ENCODE measurements at regions not wholly inside any gene's neighbourhood (a gene's known extent, or its start where the extent isn't known, plus 50 kb on each side); places are given as distances from the start of the nearest gene placed in this dataset.

- no CpG with 5 or more reads among the region's 1 CpG for WGBS (ENCODE audit: insufficient coverage)
- no peak overlapping the region for H3K27ac ChIP-seq (ENCODE audit: low read depth, low read length)
- no peaks in the 10 kb centered on the region for H3K9me3 ChIP-seq (ENCODE audit: control insufficient read depth, insufficient read depth, low read length)
- no peaks in the 10 kb centered on the region for H3K36me3 ChIP-seq (ENCODE audit: control insufficient read depth, insufficient read depth, low read length)
- no peaks in the 10 kb centered on the region for H3K27me3 ChIP-seq (ENCODE audit: control insufficient read depth, insufficient read depth, low read length)
- no peak overlapping the region for H3K4me3 ChIP-seq (ENCODE audit: low read depth, low read length)
- DNase-seq (ENCODE audit: low read depth in 4 of 6, low spot score in 6 of 6), result no peak
- no peaks in the 10 kb centered on the region for H3K4me1 ChIP-seq (ENCODE audit: control insufficient read depth, insufficient read depth, low read length)
Measured at GRCh38 chr13:97520061-97520460, 86.1 kb downstream of the RAP2A start.

DNA sequence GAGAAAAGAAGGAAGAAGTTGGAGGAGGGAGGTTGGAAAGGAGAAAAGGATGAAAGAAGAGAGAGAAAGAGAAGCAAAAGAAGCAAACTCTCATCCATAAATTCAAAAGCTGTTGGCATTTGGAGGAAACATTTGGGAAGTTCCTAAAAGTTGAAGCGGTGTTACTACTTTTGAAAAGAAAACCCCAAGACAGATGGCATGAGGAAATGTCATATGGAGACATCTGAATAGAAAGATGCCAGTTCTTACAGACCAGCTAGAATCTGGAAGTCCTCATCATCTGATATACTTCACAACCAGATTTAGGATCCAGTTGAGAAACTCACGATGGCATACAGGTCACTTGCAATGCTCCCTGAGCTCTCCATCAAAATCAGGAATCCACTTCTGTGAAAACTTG is 86.9 kb downstream of the RAP2A start:
- Histone ChIP-seq H3K9me3 (ENCODE audit: control insufficient read depth, insufficient read depth, low read length) (no peaks in the 10 kb centered on the region), H3K4me1 (ENCODE audit: control insufficient read depth, insufficient read depth, low read length) (no peaks in the 10 kb centered on the region), H3K27me3 (ENCODE audit: control insufficient read depth, insufficient read depth, low read length) (no peaks in the 10 kb centered on the region), H3K27ac (ENCODE audit: low read depth, low read length) (no peak overlapping the region), H3K36me3 (ENCODE audit: control insufficient read depth, insufficient read depth, low read length) (no peaks in the 10 kb centered on the region), H3K4me3 (ENCODE audit: low read depth, low read length) (no peak overlapping the region)
- WGBS (ENCODE audit: insufficient coverage), result 100% methylated on average over 1 of the region's 2 CpGs
- DNase-seq (ENCODE audit: low read depth in 4 of 6, low spot score in 6 of 6), result peak in 1 of 6 donors; percentile 90

DNA sequence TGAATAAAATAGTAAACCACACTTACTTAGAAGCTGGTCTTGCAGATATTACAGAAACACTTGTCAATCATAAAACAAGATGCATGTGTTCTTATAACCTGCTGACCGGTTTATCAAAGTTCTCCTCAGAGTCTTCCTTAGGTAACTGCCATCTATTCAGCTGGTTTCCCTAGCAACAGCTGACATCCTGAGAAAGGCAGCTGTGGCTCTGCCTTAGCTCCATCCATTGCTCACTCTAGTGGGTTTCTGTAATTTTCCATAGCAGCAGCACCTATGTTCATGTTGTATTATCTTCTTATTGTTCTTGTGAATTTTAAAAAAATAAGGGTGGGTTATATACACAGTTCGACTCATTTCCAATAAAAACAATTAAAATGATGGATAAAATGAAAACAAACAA is 87.8 kb downstream of the RAP2A start:
- Histone ChIP-seq H3K9me3 (ENCODE audit: control insufficient read depth, insufficient read depth, low read length) (no peaks in the 10 kb centered on the region), H3K4me3 (ENCODE audit: low read depth, low read length) (no peak overlapping the region), H3K4me1 (ENCODE audit: control insufficient read depth, insufficient read depth, low read length) (no peaks in the 10 kb centered on the region), H3K36me3 (ENCODE audit: control insufficient read depth, insufficient read depth, low read length) (no peaks in the 10 kb centered on the region), H3K27me3 (ENCODE audit: control insufficient read depth, insufficient read depth, low read length) (no peaks in the 10 kb centered on the region), H3K27ac (ENCODE audit: low read depth, low read length) (no peak overlapping the region)
- WGBS (ENCODE audit: insufficient coverage), result 36% methylated on average over 1 of the region's 2 CpGs
- peak in 3 of 6 donors; percentile 33 to 85 (median 35) for DNase-seq (ENCODE audit: low read depth in 4 of 6, low spot score in 6 of 6)

GRCh38 chr13:97522243-97522642 is 88.3 kb downstream of the RAP2A start:
- Histone ChIP-seq H3K4me1 (ENCODE audit: control insufficient read depth, insufficient read depth, low read length) (no peaks in the 10 kb centered on the region), H3K4me3 (ENCODE audit: low read depth, low read length) (no peak overlapping the region), H3K27ac (ENCODE audit: low read depth, low read length) (no peak overlapping the region), H3K9me3 (ENCODE audit: control insufficient read depth, insufficient read depth, low read length) (no peaks in the 10 kb centered on the region), H3K36me3 (ENCODE audit: control insufficient read depth, insufficient read depth, low read length) (no peaks in the 10 kb centered on the region), H3K27me3 (ENCODE audit: control insufficient read depth, insufficient read depth, low read length) (no peaks in the 10 kb centered on the region)
- WGBS (ENCODE audit: insufficient coverage), result no CpG with 5 or more reads among the region's 2 CpGs
- no peak for DNase-seq (ENCODE audit: low read depth in 4 of 6, low spot score in 6 of 6)

DNA sequence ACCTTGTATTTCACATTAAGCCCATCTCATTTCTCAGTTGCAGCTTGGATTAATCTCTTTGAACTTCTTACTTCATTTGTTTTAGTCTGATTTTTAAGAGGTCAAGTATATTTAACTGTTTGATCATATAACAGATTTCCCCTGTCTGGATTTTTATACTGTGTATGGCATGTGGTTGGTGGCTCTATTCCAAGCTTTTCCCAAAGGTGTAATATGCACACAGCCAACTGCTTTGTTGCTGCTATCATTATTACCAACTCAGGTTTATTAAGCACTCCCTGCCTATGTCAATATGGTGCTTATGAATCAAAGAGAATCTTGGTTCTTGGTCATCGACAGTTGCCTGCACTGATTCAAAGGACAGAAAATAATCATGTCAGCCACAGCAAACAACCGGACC is 92.6 kb downstream of the RAP2A start:
- no peaks in the 10 kb centered on the region for H3K9me3 ChIP-seq (ENCODE audit: control insufficient read depth, insufficient read depth, low read length)
- H3K27ac ChIP-seq (ENCODE audit: low read depth, low read length), result no peak overlapping the region
- no peaks in the 10 kb centered on the region for H3K36me3 ChIP-seq (ENCODE audit: control insufficient read depth, insufficient read depth, low read length)
- DNase-seq (ENCODE audit: low read depth in 4 of 6, low spot score in 6 of 6), result peak in 1 of 6 donors; percentile 58
- H3K4me1 ChIP-seq (ENCODE audit: control insufficient read depth, insufficient read depth, low read length), result no peaks in the 10 kb centered on the region
- H3K4me3 ChIP-seq (ENCODE audit: low read depth, low read length), result no peak overlapping the region
- no peaks in the 10 kb centered on the region for H3K27me3 ChIP-seq (ENCODE audit: control insufficient read depth, insufficient read depth, low read length)
- no CpG with 5 or more reads among the region's 2 CpGs for WGBS (ENCODE audit: insufficient coverage)

GRCh38 chr13:97528518-97528917 is 94.5 kb downstream of the RAP2A start:
- Histone ChIP-seq H3K27ac (ENCODE audit: low read depth, low read length) (no peak overlapping the region), H3K9me3 (ENCODE audit: control insufficient read depth, insufficient read depth, low read length) (no peaks in the 10 kb centered on the region), H3K4me1 (ENCODE audit: control insufficient read depth, insufficient read depth, low read length) (no peaks in the 10 kb centered on the region), H3K27me3 (ENCODE audit: control insufficient read depth, insufficient read depth, low read length) (no peaks in the 10 kb centered on the region), H3K4me3 (ENCODE audit: low read depth, low read length) (no peak overlapping the region), H3K36me3 (ENCODE audit: control insufficient read depth, insufficient read depth, low read length) (no peaks in the 10 kb centered on the region)
- WGBS (ENCODE audit: insufficient coverage), result 100% methylated on average over 1 of the region's 1 CpG
- no peak for DNase-seq (ENCODE audit: low read depth in 4 of 6, low spot score in 6 of 6)

DNA sequence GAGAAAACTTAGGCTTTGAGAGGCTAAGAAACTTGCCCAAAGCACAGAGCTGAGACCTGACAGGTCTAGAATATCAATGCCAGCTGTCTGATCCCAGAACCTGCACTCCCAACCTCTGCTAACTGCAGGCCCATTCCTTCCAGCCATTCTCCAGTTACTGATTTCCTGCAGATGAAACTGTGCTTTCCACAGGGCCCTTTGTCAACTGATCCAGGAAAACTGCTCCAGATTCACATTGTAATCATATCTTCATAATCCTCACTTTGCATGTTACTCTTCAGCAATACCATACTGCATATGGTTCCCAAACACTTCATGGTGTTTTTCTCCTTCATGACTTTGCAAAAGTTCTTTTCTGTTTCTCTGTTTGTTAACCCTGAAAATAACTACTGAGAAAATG is 100.6 kb downstream of the RAP2A start:
- Histone ChIP-seq H3K9me3 (ENCODE audit: control insufficient read depth, insufficient read depth, low read length) (no peaks in the 10 kb centered on the region), H3K36me3 (ENCODE audit: control insufficient read depth, insufficient read depth, low read length) (no peaks in the 10 kb centered on the region), H3K27me3 (ENCODE audit: control insufficient read depth, insufficient read depth, low read length) (no peaks in the 10 kb centered on the region), H3K4me1 (ENCODE audit: control insufficient read depth, insufficient read depth, low read length) (no peaks in the 10 kb centered on the region), H3K27ac (ENCODE audit: low read depth, low read length) (no peak overlapping the region), H3K4me3 (ENCODE audit: low read depth, low read length) (no peak overlapping the region)
- DNase-seq (ENCODE audit: low read depth in 4 of 6, low spot score in 6 of 6), result no peak

GRCh38 chr13:97535614-97536013 is 101.6 kb downstream of the RAP2A start:
- WGBS (ENCODE audit: insufficient coverage), result no CpG with 5 or more reads among the region's 1 CpG
- Histone ChIP-seq H3K4me3 (ENCODE audit: low read depth, low read length) (no peak overlapping the region), H3K27ac (ENCODE audit: low read depth, low read length) (no peak overlapping the region), H3K4me1 (ENCODE audit: control insufficient read depth, insufficient read depth, low read length) (no peaks in the 10 kb centered on the region), H3K36me3 (ENCODE audit: control insufficient read depth, insufficient read depth, low read length) (no peaks in the 10 kb centered on the region), H3K27me3 (ENCODE audit: control insufficient read depth, insufficient read depth, low read length) (no peaks in the 10 kb centered on the region), H3K9me3 (ENCODE audit: control insufficient read depth, insufficient read depth, low read length) (no peaks in the 10 kb centered on the region)
- DNase-seq (ENCODE audit: low read depth in 4 of 6, low spot score in 6 of 6), result no peak

- Histone ChIP-seq H3K9me3 (ENCODE audit: control insufficient read depth, insufficient read depth, low read length) (no peaks in the 10 kb centered on the region), H3K4me1 (ENCODE audit: control insufficient read depth, insufficient read depth, low read length) (no peaks in the 10 kb centered on the region), H3K27me3 (ENCODE audit: control insufficient read depth, insufficient read depth, low read length) (no peaks in the 10 kb centered on the region), H3K4me3 (ENCODE audit: low read depth, low read length) (no peak overlapping the region), H3K36me3 (ENCODE audit: control insufficient read depth, insufficient read depth, low read length) (no peaks in the 10 kb centered on the region), H3K27ac (ENCODE audit: low read depth, low read length) (no peak overlapping the region)
- no peak for DNase-seq (ENCODE audit: low read depth in 4 of 6, low spot score in 6 of 6)
- no CpG with 5 or more reads among the region's 1 CpG for WGBS (ENCODE audit: insufficient coverage)
Measured at GRCh38 chr13:97537110-97537509, 103.1 kb downstream of the RAP2A start.

GRCh38 chr13:97538203-97538602 is 104.2 kb downstream of the RAP2A start:
- H3K36me3 ChIP-seq (ENCODE audit: control insufficient read depth, insufficient read depth, low read length), result no peaks in the 10 kb centered on the region
- no peak overlapping the region for H3K27ac ChIP-seq (ENCODE audit: low read depth, low read length)
- 67% methylated on average over 1 of the region's 2 CpGs for WGBS (ENCODE audit: insufficient coverage)
- H3K4me1 ChIP-seq (ENCODE audit: control insufficient read depth, insufficient read depth, low read length), result no peaks in the 10 kb centered on the region
- no peaks in the 10 kb centered on the region for H3K9me3 ChIP-seq (ENCODE audit: control insufficient read depth, insufficient read depth, low read length)
- no peaks in the 10 kb centered on the region for H3K27me3 ChIP-seq (ENCODE audit: control insufficient read depth, insufficient read depth, low read length)
- H3K4me3 ChIP-seq (ENCODE audit: low read depth, low read length), result no peak overlapping the region
- DNase-seq (ENCODE audit: low read depth in 4 of 6, low spot score in 6 of 6), result peak in 1 of 6 donors; percentile 35

All from spinal cord (tissue), 9 donors.